IMR-90 (cell line): ENCODE measurements at regions not wholly inside any gene's neighbourhood (a gene's known extent, or its start where the extent isn't known, plus 50 kb on each side); places are given as distances from the start of the nearest gene placed in this dataset.

Source experiments
- ATAC-seq: fragments of 200-7000 bp; cut with Tn5 transposase; 2 replicates; pipeline ENCODE4 v1.9.1; 2020; ENCODE audit warnings: low read depth, mild to moderate bottlenecking, moderate library complexity
- BruUV-seq: library from RNA; stranded (reverse); fragments of 400-500 nt; replicated peaks from 2 replicates; lab custom pipeline; 2021; lab: Mats Ljungman, UMichigan
- CTCF ChIA-PET: fragments of 300-600 bp; formaldehyde crosslinking; extraction: SDS; loops from one replicate; lab custom pipeline; 2021; ENCODE audit warnings: antibody characterized with exemption; lab: Yijun Ruan, JAX
- POLR2A ChIA-PET: fragments of 300-600 bp; sonication (Branson Sonifier 250); formaldehyde crosslinking; loops from one replicate; lab custom pipeline; 2022; ENCODE audit warnings: antibody characterized with exemption; ENCODE audit not compliant: unreplicated experiment; lab: Charles Lee
- DNase-seq: peaks from one replicate; pipeline ENCODE4 v3.0.0; 2013
- H2AFZ ChIP-seq: replicated peaks from 2 replicates; pipeline ENCODE3; 2013; ENCODE audit warnings: low read length, mild to moderate bottlenecking; ENCODE audit not compliant: poor library complexity
- H2AK5ac ChIP-seq: 2 replicates; pipeline ENCODE4 v1.6.1; 2013; ENCODE audit warnings: low read depth, low read length, inconsistent platforms
- H2AK9ac ChIP-seq: replicated peaks from 2 replicates; pipeline ENCODE3; 2013; ENCODE audit warnings: mild to moderate bottlenecking, low read depth, low read length, moderate library complexity; ENCODE audit not compliant: poor library complexity
- H2BK120ac ChIP-seq: 2 replicates; pipeline ENCODE4 v1.6.1; 2013; ENCODE audit warnings: low read depth, low read length, inconsistent platforms
- H2BK15ac ChIP-seq: 3 replicates; pipeline ENCODE4 v1.6.1; 2013; ENCODE audit warnings: low read depth, low read length, inconsistent platforms
- H2BK20ac ChIP-seq: 2 replicates; pipeline ENCODE4 v1.6.1; 2013; ENCODE audit warnings: low read depth, mild to moderate bottlenecking, inconsistent platforms, low read length, moderate library complexity
- H2BK5ac ChIP-seq: 2 replicates; pipeline ENCODE4 v1.6.1; 2013; ENCODE audit warnings: mild to moderate bottlenecking, low read depth, low read length, inconsistent platforms; ENCODE audit not compliant: poor library complexity, severe bottlenecking
- H3K14ac ChIP-seq: replicated peaks from 2 replicates; pipeline ENCODE4 v1.6.1; 2013; ENCODE audit warnings: low read depth, low read length, inconsistent platforms
- H3K18ac ChIP-seq: 2 replicates; pipeline ENCODE4 v1.6.1; 2013; ENCODE audit warnings: low read depth, low read length, control low read depth
- H3K23ac ChIP-seq: 2 replicates; pipeline ENCODE4 v1.6.1; 2013; ENCODE audit warnings: low read depth, low read length, inconsistent platforms
- H3K27ac ChIP-seq: 2 replicates; pipeline ENCODE4 v1.5.1; 2013; ENCODE audit warnings: mild to moderate bottlenecking, control low read depth, low read length; ENCODE audit not compliant: insufficient read depth
- H3K27me3 ChIP-seq: 2 replicates; pipeline ENCODE4 v1.6.1; 2013; ENCODE audit warnings: low read length; ENCODE audit not compliant: control insufficient read depth, insufficient read depth
- H3K36me3 ChIP-seq: 2 replicates; pipeline ENCODE4 v1.6.1; 2013; ENCODE audit warnings: low read length, mixed read lengths; ENCODE audit not compliant: control insufficient read depth, insufficient read depth
- H3K4ac ChIP-seq: 2 replicates; pipeline ENCODE4 v1.6.1; 2013; ENCODE audit warnings: low read depth, low read length, inconsistent platforms
- H3K4me1 ChIP-seq: 2 replicates; pipeline ENCODE4 v1.6.1; 2013; ENCODE audit warnings: low read length, mixed read lengths; ENCODE audit not compliant: control insufficient read depth, insufficient read depth
- H3K4me2 ChIP-seq: 2 replicates; pipeline ENCODE4 v1.6.1; 2013; ENCODE audit warnings: low read depth, mild to moderate bottlenecking, control low read depth, low read length, moderate library complexity
- H3K4me3 ChIP-seq: 2 replicates; pipeline ENCODE4 v1.5.1; 2013; ENCODE audit warnings: low read depth, mild to moderate bottlenecking, control low read depth, low read length, moderate library complexity; ENCODE audit not compliant: insufficient read depth
- H3K56ac ChIP-seq: 2 replicates; pipeline ENCODE4 v1.6.1; 2013; ENCODE audit warnings: low read length, inconsistent platforms; ENCODE audit not compliant: insufficient read depth; ENCODE audit errors: extremely low read depth
- H3K79me1 ChIP-seq, 2 experiments: 2 replicates each; pipeline ENCODE4 v1.6.1; 2013; ENCODE audit warnings: low read length in 2 of 2, inconsistent platforms in 1 of 2, low read depth in 1 of 2
- H3K9ac ChIP-seq: 2 replicates; pipeline ENCODE4 v1.6.1; 2013; ENCODE audit warnings: low read depth, low read length, control low read depth
- H3K9me1 ChIP-seq: 2 replicates; pipeline ENCODE4 v1.6.1; 2013; ENCODE audit warnings: low read length, inconsistent platforms; ENCODE audit not compliant: insufficient read depth
- H3K9me3 ChIP-seq: 2 replicates; pipeline ENCODE4 v1.6.1; 2013; ENCODE audit warnings: low read length; ENCODE audit not compliant: control insufficient read depth, insufficient read depth
- H4K20me1 ChIP-seq: 2 replicates; pipeline ENCODE4 v1.6.1; 2013; ENCODE audit warnings: low read length, inconsistent platforms; ENCODE audit not compliant: insufficient read depth
- H4K5ac ChIP-seq: 2 replicates; pipeline ENCODE4 v1.6.1; 2013; ENCODE audit warnings: mild to moderate bottlenecking, low read depth, low read length, control low read depth
- H4K8ac ChIP-seq, 2 experiments: 2 replicates each; pipeline ENCODE4 v1.6.1; 2013; ENCODE audit warnings: low read depth in 2 of 2, low read length in 2 of 2, control low read depth in 1 of 2, inconsistent platforms in 1 of 2
- H4K91ac ChIP-seq: 2 replicates; pipeline ENCODE4 v1.6.1; 2013; ENCODE audit warnings: low read depth, low read length, inconsistent platforms; ENCODE audit not compliant: insufficient read depth
- CHD1 ChIP-seq: IDR thresholded peaks from 2 replicates; pipeline ENCODE4 v1.6.1; 2012; ENCODE audit warnings: low read depth, low read length, improper control_type of control experiment
- MAFK ChIP-seq: IDR thresholded peaks from 2 replicates; pipeline ENCODE4 v1.6.1; 2012; ENCODE audit warnings: low read depth, low read length, improper control_type of control experiment
- NFE2L2 ChIP-seq: fragments of 150-350 bp; IDR thresholded peaks from 2 replicates; pipeline ENCODE4 v1.6.1; 2016; ENCODE audit warnings: low read depth, mild to moderate bottlenecking, low read length
- POLR2A ChIP-seq: IDR thresholded peaks from 2 replicates; pipeline ENCODE4 v1.6.1; 2012; ENCODE audit warnings: mild to moderate bottlenecking, low read depth, low read length
- RFX5 ChIP-seq: IDR thresholded peaks from 2 replicates; pipeline ENCODE4 v1.8.0; 2012; ENCODE audit warnings: low read depth, mild to moderate bottlenecking, low read length, moderate library complexity
- WGBS, 2 experiments: methylation state at CpG; one replicate each; pipeline versions ENCODE4 v1.1.5 to v1.1.7; 2013; ENCODE audit warnings: missing lambda C conversion rate in 2 of 2; ENCODE audit not compliant: insufficient read length in 1 of 2; ENCODE audit errors: extremely low coverage in 2 of 2; 5-methylcytosine and 5-hydroxymethylcytosine counted together
- dilution Hi-C: fragments of 300-500 bp; cut with HindIII; formaldehyde crosslinking; loops from one replicate; pipeline ENCODE4 v1.14.3; 2018; ENCODE audit warnings: low sequenced_read_pairs; ENCODE audit not compliant: unreplicated experiment
- in situ Hi-C: fragments of 300-500 bp; cut with MboI; formaldehyde crosslinking; loops from 3 replicates; pipeline ENCODE4 v1.14.3; 2019; ENCODE audit warnings: low sequenced_read_pairs, inconsistent platforms, mixed read lengths
- intact Hi-C: fragments of 100-400 bp; cut with micrococcal nuclease; formaldehyde crosslinking; loops from 2 replicates; pipeline ENCODE4 v1.10.0; 2022
- TF ChIP-seq, protein P1 (sequence below): conservative IDR thresholded peaks from 2 replicates; pipeline ENCODE4 v1.5.1; 2012; ENCODE audit warnings: mild to moderate bottlenecking, low read depth, low read length, improper control_type of control experiment
- TF ChIP-seq, protein P2 (sequence below): fragments of 150-350 bp; IDR thresholded peaks from 2 replicates; pipeline ENCODE4 v1.6.1; 2017; ENCODE audit warnings: mild to moderate bottlenecking, antibody characterized with exemption, low read length, low read depth

DNA sequence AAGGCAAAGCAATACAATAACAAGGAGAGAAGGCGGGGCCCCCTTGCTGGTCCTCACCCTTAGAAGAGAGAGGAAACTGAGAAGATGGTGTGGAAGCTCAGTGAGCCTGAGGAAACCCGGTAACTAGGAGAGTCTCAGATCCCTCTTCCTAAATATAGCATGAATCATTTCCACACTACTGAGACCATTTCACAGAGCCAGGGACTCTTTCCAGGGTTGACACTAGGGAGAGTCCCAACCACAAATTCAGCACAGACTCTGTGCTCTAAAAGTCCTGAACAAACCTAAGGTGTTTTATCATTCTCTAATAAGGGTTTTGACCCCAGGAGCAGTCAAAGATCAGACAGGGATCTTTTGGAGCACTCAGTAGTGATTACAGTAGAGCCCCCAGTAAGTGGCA lies 647.7 kb downstream of the KCNT2 start:
- in situ Hi-C loops (no loop called here), intact Hi-C loops (no loop called here), dilution Hi-C loops (no loop called here)
- H3K14ac ChIP-seq, result no peak overlapping the region
- no peak overlapping the region for H2BK20ac ChIP-seq
- no CpG with 5 or more reads among the region's 2 CpGs for WGBS, 2 experiments
- H4K8ac ChIP-seq, result no peak overlapping the region
- DNase-seq (no peak), ATAC-seq (no peak)
- no peak overlapping the region for H3K4me2 ChIP-seq
- H3K9me3 ChIP-seq, result no peaks in the 10 kb centered on the region
- no peak overlapping the region for H2BK15ac ChIP-seq
- no peak overlapping the region for H3K23ac ChIP-seq
- H4K20me1 ChIP-seq, result no peaks in the 10 kb centered on the region
- H3K56ac ChIP-seq, result no peak overlapping the region
- H3K36me3 ChIP-seq, result no peaks in the 10 kb centered on the region
- no peaks in the 10 kb centered on the region for H3K4me1 ChIP-seq
- no peaks in the 10 kb centered on the region for H3K27me3 ChIP-seq
- H3K18ac ChIP-seq, result no peak overlapping the region
- H3K27ac ChIP-seq, result no peak overlapping the region
- H2BK120ac ChIP-seq, result no peak overlapping the region
- no peak overlapping the region for H2BK5ac ChIP-seq
- BruUV-seq, result no TSS peak
- TF ChIP-seq MAFK (no peak), POLR2A (no peak), CHD1 (no peak), NFE2L2 (no peak), RFX5 (no peak)
- TF ChIP-seq, protein P1, sequence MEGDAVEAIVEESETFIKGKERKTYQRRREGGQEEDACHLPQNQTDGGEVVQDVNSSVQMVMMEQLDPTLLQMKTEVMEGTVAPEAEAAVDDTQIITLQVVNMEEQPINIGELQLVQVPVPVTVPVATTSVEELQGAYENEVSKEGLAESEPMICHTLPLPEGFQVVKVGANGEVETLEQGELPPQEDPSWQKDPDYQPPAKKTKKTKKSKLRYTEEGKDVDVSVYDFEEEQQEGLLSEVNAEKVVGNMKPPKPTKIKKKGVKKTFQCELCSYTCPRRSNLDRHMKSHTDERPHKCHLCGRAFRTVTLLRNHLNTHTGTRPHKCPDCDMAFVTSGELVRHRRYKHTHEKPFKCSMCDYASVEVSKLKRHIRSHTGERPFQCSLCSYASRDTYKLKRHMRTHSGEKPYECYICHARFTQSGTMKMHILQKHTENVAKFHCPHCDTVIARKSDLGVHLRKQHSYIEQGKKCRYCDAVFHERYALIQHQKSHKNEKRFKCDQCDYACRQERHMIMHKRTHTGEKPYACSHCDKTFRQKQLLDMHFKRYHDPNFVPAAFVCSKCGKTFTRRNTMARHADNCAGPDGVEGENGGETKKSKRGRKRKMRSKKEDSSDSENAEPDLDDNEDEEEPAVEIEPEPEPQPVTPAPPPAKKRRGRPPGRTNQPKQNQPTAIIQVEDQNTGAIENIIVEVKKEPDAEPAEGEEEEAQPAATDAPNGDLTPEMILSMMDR, result no peak
- TF ChIP-seq, protein P2, sequence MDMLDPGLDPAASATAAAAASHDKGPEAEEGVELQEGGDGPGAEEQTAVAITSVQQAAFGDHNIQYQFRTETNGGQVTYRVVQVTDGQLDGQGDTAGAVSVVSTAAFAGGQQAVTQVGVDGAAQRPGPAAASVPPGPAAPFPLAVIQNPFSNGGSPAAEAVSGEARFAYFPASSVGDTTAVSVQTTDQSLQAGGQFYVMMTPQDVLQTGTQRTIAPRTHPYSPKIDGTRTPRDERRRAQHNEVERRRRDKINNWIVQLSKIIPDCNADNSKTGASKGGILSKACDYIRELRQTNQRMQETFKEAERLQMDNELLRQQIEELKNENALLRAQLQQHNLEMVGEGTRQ, result no peak
- no peaks in the 10 kb centered on the region for H3K79me1 ChIP-seq
- H3K9ac ChIP-seq, result no peak overlapping the region
- H4K5ac ChIP-seq, result no peak overlapping the region
- H3K4ac ChIP-seq, result no peak overlapping the region
- no peak overlapping the region for H4K91ac ChIP-seq
- no peak overlapping the region for H3K4me3 ChIP-seq
- ChIA-PET POLR2A (no interaction called here), CTCF (no interaction called here)
- H2AK9ac ChIP-seq, result no peak overlapping the region
- H2AFZ ChIP-seq, result no peak overlapping the region
- H3K9me1 ChIP-seq, result no peaks in the 10 kb centered on the region
- no peak overlapping the region for H2AK5ac ChIP-seq
